GM08714 (cell line): ENCODE measurements at regions not wholly inside any gene's neighbourhood (a gene's known extent, or its start where the extent isn't known, plus 50 kb on each side); places are given as distances from the start of the nearest gene placed in this dataset.

Experiments used
- H3K4me3 ChIP-seq: fragments of 200-500 bp; sonication (Bioruptor generic); 2 replicates; pipeline ENCODE4 v1.5.1; 2014; ENCODE audit warnings: mild to moderate bottlenecking, low read length, inconsistent platforms
- ZNF274 ChIP-seq: IDR thresholded peaks from 2 replicates; pipeline ENCODE4 v1.6.1; 2012; ENCODE audit warnings: mild to moderate bottlenecking, low read depth, low read length

DNA sequence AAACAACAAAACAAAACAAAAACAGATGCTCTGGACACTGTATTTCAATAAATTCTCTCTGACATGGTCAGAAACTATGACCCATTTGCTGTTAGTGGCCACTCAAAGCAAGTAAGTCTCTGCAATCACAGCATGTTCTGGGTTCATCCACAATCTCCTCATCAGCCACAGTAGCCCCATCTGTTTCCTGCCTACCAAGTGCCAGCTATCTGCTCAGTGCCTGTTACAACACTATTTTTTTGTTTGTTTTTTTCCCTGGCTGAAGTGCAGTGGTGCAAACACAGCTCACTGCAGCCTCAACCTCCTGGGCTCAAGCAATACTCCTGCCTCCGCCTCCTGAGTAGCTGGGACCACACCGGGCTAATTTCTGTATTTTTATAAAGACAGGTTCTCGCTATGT, 137.9 kb downstream of the SOX9 start:
- no peak overlapping the region for H3K4me3 ChIP-seq
- TF ChIP-seq ZNF274 = no peak

DNA sequence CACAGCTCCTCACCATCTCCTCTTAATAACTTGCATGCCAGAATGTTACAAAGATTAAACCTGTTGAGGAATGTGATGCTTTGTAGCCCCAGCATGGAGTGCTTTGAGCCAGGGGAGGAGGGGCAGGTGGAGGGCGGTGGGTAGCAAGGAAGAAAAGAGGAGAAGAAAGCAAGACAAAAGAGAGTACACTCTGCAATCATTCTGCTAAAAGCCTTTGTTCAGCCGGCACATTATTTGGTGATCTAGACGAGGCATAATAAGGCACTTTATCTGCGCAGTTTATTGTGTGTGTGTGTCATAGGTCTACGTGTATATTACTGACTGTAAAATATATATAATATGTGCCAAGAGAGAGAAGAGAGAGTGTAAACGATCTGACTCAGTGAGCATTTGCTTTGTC, 139.1 kb downstream of the SOX9 start:
- no peak for TF ChIP-seq ZNF274

DNA sequence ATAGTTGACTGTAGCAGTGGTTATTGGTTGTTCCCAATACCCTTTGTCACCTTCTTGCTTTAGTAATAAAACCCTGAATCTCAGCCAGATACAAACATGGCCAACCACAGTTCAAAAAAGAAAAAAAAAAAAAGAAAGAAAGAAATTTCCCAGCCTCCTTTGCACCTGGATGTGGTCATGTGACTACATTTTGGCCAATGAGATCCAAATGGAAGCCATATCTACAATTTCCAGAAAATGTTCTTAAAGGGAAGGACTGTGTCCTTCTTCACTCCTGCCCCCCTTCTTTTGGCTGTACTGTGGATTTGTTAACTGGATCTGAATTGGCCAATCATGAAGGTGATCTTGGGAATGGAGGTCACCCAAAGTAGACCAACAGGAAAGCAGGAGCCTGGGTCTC, 141.9 kb downstream of the SOX9 start:
- no peak for TF ChIP-seq ZNF274

More for the DNA sequence above, 139.1 kb downstream of the SOX9 start:
- no peak overlapping the region for H3K4me3 ChIP-seq

DNA sequence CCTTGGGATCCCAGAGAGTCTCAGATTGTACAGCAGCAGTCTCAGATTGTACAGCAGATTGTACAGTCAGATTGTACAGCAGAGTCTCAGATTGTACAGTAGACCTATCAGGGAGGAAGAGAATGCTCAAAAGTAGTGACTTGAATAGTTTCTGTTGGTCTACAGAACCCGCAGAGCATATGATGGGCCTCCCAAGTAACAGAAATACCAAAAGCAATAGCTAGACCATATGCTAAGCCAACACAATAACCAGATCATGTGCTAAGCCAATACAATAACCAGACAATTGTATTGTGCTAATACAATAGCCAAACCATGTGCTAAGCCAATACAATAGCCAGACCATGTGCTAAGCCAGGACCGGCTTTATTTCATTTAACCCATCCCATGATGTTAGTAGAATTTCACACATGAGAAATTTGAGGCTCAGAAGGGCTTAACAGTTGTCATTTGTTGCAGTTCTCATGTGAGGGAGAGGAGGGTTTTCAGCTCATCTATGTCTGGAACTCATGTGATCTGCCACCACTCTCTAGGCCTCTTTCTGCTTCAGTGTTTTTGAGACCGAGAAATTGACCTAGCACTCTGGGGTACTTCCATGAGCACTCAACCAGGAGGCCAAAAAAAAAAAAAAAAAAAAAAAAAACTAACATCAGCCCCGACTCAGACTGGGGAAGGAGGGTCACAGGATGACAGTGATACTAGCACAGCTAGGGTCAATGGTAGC, 144.0 kb downstream of the SOX9 start:
- no peak overlapping the region for H3K4me3 ChIP-seq
- TF ChIP-seq ZNF274 = no peak

More for the DNA sequence above, 141.9 kb downstream of the SOX9 start:
- H3K4me3 ChIP-seq = no peak overlapping the region

DNA sequence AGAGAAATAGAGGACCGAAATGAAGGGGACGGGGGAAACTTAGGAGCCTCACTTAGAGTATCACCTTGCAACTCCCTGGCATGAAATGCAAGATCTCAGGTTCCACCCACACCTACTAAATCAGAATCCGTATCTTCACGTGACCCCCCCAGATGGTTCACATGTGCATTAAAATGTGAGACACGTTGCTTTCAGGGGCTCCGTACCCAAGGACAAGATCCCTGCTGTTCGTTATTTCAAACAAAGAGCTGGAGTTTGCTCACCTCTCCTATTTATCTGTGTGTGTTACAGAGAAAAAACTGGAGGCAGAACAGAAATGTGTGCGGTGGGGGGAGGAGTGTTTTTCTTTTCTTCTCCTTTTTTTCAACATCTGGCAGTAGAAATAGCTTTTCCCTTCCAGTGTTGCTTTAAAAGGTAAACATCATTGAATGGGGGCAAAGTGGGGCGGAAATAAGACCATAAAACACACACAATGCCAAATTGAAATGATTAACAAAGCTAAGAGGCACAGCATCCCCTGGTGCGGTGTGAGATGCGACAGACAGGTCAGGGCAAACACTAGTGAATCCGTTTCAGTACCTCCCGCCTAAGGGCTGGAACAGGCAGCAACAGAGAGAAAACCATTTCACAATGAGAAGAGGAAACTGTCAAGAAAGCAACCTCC, 145.4 kb downstream of the SOX9 start:
- no peak overlapping the region for H3K4me3 ChIP-seq
- TF ChIP-seq ZNF274 = no peak

DNA sequence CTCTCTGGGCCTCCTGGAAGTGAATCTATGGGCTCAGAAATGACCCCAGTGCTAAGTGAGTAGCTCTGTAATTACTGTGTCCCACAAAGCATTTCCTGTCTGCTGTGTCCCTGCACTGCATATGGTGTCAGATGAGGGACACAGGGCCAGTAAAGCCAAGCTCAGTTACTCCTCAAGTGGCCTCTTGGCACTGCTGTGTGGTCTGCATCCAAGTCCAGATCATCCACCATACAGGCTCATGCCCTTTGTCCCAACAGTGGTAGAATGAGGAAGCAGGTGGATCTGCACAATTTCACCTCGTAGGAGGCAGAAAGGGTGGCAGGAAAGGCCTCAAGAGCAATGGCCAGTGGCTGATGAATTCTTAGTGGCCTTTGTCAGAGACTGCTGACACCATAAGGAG, 146.8 kb downstream of the SOX9 start:
- no peak for TF ChIP-seq ZNF274
- no peak overlapping the region for H3K4me3 ChIP-seq

DNA sequence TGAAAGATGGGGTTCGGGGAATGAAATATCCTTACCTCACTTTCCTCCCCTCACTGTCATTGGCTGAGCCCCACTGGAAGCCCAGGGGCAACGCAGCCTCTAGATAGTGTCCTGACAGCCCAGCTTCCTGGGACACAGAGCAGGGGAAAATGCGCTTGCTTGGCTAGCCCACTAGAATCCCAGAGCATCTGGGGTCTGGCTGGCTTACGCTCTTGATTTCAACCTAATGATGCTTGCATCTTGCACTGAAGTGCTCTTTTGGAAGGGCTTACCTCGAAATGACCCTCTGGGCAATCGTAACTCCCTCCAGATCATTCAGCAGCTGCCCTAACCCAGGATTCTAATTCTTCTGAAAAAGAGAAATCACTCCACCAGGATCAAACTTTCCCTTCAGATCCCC, 147.6 kb downstream of the SOX9 start:
- no peak for TF ChIP-seq ZNF274
- H3K4me3 ChIP-seq = no peak overlapping the region

DNA sequence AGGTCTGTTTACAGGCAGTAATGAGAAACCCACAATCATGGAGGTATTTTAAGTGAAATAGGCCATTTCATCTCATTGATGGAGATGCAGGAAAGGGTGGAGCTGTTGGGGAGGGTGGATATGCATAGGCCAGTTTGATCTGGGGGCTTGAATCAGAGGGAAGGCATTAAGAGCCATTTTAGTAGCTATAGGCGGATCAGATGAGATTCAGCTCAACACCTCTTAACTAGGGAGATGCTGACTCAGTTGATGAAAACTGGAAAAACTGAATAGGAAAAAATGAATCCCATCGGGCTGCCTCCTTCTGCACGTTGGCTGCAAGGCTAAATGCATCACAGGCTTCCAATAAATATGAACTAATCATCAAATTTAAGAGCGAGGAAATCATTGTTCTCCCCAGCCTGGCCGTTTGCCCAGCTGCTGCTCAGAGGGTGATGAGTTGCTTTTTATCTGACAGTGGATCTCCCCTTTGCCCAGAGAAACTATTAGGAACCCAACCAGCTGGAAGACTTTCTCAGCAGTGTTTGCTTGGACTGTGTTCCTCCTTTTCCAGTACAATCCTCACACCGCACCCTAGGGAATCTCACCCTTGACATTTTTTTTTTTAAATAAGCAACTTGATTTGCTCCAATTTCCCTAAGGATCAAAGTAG, 149.6 kb downstream of the SOX9 start:
- H3K4me3 ChIP-seq = no peak overlapping the region
- TF ChIP-seq ZNF274 = no peak

DNA sequence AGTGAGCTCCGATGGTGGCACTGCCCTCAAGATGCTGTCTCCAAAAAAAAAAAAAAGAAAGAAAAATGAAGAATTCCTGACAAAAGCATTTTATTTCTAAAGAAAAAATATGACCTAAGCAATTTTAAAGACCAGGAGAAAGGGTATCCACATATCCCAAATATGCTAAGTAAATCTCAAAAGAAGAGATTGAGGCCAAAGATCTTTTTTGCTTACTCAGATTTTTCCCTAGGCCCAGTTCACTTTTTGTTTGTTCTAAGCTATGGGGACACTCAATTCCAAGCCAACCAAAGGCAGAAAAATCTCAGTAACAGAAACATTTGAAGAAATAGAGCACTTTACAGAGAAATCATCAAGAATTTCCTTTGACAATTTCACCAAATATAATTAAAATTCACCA, 150.8 kb downstream of the SOX9 start:
- no peak for TF ChIP-seq ZNF274

DNA sequence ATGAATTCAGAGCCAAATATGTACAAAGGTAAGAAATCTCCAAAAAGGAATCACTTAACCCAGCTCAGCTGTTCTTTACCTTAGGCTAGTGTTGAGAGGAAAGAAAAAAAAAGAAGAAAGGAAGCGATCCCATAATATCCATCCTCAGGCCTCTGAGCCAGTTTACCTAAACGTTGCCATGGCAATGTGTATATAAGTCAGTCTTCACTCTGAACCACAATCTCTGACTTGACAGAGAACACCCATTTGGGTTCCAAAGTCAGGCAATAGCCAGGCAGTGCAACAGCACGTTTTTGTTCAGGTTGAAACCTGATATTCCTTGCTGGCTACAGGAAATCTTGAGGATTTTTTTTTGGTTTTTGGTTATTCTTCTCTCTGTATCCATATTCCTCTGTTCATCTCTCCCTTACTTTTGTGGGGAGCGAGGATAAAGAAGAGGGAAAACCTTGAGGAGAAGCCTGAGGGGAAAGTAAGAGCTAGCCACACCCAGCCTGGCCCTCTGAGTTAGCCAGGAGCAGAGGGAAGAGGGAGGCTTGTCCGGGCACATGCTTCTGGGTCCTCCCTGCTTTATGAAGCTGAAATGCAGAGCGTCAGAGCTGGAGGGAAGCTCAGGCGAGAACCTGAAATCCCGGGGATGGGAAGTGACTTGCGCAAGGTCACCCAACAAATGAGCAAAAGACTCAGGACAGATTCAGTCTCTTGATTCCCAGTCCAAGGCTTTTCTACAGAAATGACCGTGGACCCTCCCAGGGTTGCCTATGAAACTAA, 152.7 kb downstream of the SOX9 start:
- no peak for TF ChIP-seq ZNF274
- no peak overlapping the region for H3K4me3 ChIP-seq

More for the DNA sequence above, 150.8 kb downstream of the SOX9 start:
- no peak overlapping the region for H3K4me3 ChIP-seq

DNA sequence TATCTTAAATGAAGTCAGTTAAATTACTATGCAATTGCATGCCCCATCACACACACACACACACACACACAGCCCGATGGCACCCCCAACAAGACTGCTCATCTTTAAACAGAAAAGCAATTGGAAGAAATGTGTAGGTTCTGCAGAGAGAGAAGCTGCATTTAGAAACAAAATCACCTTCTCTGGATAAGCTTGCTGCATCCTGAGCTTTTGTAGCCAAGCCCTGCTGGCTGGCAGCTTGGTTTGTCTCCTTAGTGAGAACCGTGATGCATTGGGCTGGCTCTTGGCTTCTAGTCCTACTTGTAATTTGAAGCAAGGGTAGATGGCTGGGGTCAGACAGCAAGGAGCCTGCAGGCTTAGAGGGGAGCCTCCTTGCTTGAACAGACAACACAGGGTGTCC, 153.8 kb downstream of the SOX9 start:
- H3K4me3 ChIP-seq = no peak overlapping the region

DNA sequence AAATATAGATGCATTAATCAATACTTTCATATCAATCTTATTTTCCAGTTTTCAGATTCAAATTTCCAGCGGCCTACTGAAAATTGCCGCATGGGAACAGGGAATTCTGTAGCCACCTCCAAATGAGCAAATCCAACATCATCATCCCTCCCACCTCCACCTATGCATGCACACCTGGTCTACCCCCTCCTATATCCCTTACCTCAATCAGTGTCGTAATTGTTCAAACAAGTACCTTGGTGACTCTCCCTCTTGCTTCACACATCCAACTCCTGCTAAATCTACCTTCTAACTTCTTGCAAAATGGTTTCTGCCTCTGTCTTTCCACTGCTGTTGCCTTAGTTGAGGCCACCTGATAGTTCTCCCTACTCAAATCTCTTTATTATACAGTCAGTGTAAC, 160.1 kb downstream of the SOX9 start:
- no peak for TF ChIP-seq ZNF274
- H3K4me3 ChIP-seq = no peak overlapping the region

More for the DNA sequence above, 153.8 kb downstream of the SOX9 start:
- no peak for TF ChIP-seq ZNF274

DNA sequence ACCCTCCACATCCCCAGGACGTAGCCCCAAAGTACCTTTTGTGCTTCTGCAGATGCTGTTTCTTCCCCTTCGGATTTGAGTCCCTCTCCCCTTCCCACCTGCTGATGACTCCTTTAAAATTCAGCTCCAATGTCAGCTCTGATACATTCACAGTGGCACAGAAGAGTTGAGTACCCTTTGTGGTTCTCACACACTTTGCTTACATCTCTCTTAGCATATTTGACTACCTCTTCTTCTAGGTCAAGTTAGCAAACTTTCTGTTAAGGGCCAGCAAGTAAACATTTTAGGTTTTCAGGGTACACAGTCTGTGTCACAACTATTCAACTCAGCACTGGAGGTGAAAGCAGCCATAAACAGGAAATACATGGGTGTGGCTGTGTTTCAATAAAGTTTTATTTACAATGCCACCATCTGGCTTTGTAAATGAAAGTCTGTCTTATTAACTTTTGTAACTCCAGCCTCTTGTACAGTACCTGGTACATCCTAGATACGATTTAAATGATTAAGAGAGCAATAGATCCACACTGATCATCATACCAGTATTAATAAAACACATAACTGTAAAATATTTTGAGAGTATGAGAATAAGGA, 161.7 kb downstream of the SOX9 start:
- no peak for TF ChIP-seq ZNF274
- H3K4me3 ChIP-seq = no peak overlapping the region

DNA sequence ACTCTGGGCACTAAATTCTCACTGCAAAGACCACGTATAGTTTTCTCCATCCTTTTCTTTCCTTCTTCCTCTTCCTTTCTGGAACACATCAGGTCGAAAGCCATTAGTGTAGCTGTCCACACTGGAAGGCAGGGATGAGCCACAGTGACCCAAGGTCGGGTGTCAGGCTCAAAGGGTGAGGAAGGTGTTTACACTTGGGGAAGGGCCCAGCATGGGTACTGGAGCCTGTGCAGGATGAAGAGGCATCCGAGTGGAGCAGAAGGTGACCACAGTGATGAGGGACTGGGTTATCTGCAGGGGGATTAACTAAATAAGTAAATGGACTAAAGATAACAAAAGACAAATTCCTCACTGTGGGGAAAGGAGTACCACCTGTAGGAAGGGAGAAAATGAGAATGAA, 164.0 kb downstream of the SOX9 start:
- no peak for TF ChIP-seq ZNF274
- no peak overlapping the region for H3K4me3 ChIP-seq

DNA sequence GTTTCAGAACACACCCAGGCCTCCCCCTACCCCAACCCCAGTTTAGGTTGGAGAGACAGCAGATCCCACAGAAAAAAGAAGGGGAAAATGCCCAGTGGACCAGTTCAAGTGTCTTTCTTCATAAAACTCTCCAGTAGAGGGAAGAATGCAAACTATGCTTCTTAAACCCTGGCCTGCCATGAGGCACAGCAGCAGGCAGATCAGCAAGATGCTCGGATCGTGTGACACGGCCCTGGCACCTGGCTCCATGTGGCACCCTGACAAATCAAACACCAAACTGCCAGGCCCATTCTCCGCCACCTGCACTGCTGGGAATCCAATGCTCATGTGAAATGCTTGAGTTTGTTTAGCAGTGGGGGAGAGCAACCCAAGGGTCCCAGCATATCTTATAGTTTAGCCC, 166.8 kb downstream of the SOX9 start:
- TF ChIP-seq ZNF274 = no peak
- no peak overlapping the region for H3K4me3 ChIP-seq
